WERI-Rb-1 (cell line): ENCODE measurements at regions not wholly inside any gene's neighbourhood (a gene's known extent, or its start where the extent isn't known, plus 50 kb on each side); places are given as distances from the start of the nearest gene placed in this dataset.

Source experiments
- DNase-seq: peaks from one replicate; pipeline ENCODE4 v3.0.0-alpha.2; 2020
- H3K27ac ChIP-seq: fragments of 250-450 bp; sonication (Bioruptor Pico); 2 replicates; pipeline ENCODE4 v1.5.1; 2020; ENCODE audit warnings: mild to moderate bottlenecking, moderate library complexity
- H3K27me3 ChIP-seq: fragments of 250-450 bp; sonication (Bioruptor Pico); 2 replicates; pipeline ENCODE4 v1.5.1; 2021; ENCODE audit warnings: mild to moderate bottlenecking, low read depth, moderate library complexity; ENCODE audit not compliant: insufficient read depth, severe bottlenecking
- H3K36me3 ChIP-seq: fragments of 250-450 bp; sonication (Bioruptor Pico); 2 replicates; pipeline ENCODE4 v1.5.1; 2020; ENCODE audit warnings: mild to moderate bottlenecking, moderate library complexity
- H3K4me3 ChIP-seq: 2 replicates; pipeline ENCODE4 v1.5.1; 2011; ENCODE audit warnings: low read depth, mild to moderate bottlenecking, control low read depth, low read length
- H3K9me3 ChIP-seq: fragments of 250-450 bp; sonication (Bioruptor Pico); 2 replicates; pipeline ENCODE4 v1.5.1; 2021; ENCODE audit warnings: mild to moderate bottlenecking, moderate library complexity; ENCODE audit not compliant: severe bottlenecking
- TF ChIP-seq, protein P1 (sequence below): IDR thresholded peaks from 2 replicates; pipeline ENCODE4 v1.5.1; 2011; ENCODE audit warnings: low read depth, mild to moderate bottlenecking, control low read depth, inconsistent platforms, low read length

DNA sequence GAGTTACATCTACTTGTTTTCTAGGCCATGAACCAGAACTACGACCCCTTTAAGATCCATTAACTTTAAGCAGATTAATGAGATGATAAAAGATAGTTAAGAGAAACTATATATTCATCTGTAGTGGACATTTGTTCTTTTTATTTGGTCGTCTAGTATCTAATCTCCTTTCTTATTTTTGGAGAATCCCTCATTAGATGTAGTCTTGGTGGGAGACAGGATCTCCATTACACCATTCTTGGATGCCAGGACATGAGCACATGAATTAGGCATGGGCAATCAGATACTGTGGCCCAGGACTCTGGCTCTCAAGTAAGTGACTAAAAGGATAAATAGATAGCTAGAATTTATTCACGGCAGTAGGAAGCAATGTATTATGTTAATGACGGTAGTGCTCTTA, 245.0 kb downstream of the ATP23 start:
- DNase-seq = no peak
- Histone ChIP-seq H3K36me3 (no peaks in the 10 kb centered on the region), H3K9me3 (peaks cover 7% of the 10 kb centered on the region), H3K4me3 (no peak overlapping the region), H3K27ac (no peak overlapping the region), H3K27me3 (no peaks in the 10 kb centered on the region)
- TF ChIP-seq, protein P1, sequence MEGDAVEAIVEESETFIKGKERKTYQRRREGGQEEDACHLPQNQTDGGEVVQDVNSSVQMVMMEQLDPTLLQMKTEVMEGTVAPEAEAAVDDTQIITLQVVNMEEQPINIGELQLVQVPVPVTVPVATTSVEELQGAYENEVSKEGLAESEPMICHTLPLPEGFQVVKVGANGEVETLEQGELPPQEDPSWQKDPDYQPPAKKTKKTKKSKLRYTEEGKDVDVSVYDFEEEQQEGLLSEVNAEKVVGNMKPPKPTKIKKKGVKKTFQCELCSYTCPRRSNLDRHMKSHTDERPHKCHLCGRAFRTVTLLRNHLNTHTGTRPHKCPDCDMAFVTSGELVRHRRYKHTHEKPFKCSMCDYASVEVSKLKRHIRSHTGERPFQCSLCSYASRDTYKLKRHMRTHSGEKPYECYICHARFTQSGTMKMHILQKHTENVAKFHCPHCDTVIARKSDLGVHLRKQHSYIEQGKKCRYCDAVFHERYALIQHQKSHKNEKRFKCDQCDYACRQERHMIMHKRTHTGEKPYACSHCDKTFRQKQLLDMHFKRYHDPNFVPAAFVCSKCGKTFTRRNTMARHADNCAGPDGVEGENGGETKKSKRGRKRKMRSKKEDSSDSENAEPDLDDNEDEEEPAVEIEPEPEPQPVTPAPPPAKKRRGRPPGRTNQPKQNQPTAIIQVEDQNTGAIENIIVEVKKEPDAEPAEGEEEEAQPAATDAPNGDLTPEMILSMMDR = no peak

DNA sequence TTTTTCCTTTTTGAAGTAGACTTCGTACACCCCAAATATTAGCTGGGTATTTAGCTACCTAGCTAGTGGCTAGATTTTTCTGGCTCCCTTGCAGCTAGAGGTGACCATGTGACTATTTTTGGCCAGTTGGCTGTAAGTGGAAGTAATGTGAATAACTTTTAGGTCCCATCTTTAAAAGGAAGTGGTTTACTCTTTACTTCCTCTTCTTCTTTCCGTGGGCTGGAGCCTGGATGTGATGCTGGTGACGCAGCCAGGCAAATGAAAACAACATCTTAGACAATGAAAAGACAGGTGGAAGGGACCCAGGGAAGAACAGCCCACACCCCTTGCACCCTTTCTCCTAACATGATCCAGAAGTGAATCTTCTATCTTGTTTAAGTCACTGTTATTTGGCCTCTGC, 245.5 kb downstream of the ATP23 start:
- H3K27ac ChIP-seq = no peak overlapping the region
- H3K36me3 ChIP-seq = no peaks in the 10 kb centered on the region
- H3K4me3 ChIP-seq = no peak overlapping the region
- H3K9me3 ChIP-seq = peaks cover 7% of the 10 kb centered on the region
- DNase-seq = no peak
- TF ChIP-seq, protein P1 = no peak
- H3K27me3 ChIP-seq = no peaks in the 10 kb centered on the region

DNA sequence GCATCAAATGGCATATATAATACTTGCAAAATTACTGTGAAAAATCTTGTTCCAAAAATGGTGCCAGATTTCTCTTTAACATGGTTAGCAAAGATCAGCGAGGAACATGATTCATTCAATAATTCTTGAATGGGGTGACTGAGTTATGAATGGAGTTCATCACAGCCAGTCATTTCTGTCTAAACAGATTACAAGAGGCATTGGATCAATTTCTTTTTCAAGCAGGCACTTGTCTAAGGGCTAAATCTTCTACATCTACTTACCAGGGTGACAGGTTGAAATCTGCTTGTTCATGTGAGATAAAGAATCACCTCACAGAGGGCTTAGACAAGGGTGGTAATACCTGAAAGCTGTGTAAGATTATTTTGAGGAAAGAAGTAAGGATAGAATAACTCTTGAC, 247.7 kb downstream of the ATP23 start:
- H3K27me3 ChIP-seq = no peaks in the 10 kb centered on the region
- TF ChIP-seq, protein P1 = no peak

DNA sequence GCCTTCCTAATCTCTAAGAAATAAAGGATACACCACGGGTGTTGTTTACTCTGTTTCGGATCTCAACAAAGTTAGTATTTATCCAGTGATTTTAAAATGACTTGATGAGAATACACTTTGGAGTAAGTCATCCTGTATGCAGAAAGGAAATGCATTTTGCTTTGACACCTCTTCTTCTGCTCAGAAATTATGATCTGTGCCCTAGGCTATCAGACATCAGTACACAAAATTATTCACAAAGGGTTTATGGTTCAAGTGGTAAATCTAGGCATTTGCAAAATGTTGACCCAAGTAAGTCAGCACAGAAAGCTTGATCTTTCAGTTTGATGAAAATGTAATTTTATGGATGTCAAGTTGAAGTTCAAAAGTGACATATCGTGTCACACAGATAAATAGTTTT, 248.5 kb downstream of the ATP23 start:
- no peaks in the 10 kb centered on the region for H3K36me3 ChIP-seq
- H3K4me3 ChIP-seq = no peak overlapping the region
- H3K27me3 ChIP-seq = no peaks in the 10 kb centered on the region
- H3K27ac ChIP-seq = no peak overlapping the region
- TF ChIP-seq, protein P1 = no peak
- H3K9me3 ChIP-seq = peaks cover 11% of the 10 kb centered on the region
- no peak for DNase-seq

More for the DNA sequence above, 247.7 kb downstream of the ATP23 start:
- H3K36me3 ChIP-seq = no peaks in the 10 kb centered on the region
- DNase-seq = no peak
- no peak overlapping the region for H3K4me3 ChIP-seq
- peaks cover 7% of the 10 kb centered on the region for H3K9me3 ChIP-seq
- no peak overlapping the region for H3K27ac ChIP-seq

DNA sequence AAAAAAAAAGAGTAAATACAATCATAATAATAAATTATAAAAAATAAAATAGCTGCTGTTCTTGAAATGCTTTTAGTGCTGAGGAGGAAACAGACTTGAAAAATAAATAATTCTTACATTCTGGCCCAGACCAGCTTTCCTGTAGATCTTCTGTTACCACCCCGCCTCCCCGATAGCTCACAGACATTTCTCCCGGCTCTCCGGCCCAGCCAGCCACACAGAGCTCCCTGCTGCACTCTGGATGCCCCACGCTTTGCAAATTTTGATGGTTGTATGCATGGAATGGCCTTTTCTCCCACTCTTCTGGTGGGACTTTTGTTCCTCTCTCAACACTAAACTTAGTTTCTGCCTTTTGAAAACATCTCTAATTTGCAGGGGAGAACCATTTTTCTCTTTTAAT, 249.3 kb downstream of the ATP23 start:
- Histone ChIP-seq H3K36me3 (no peaks in the 10 kb centered on the region), H3K9me3 (peaks cover 11% of the 10 kb centered on the region), H3K27ac (no peak overlapping the region), H3K27me3 (no peaks in the 10 kb centered on the region), H3K4me3 (no peak overlapping the region)
- TF ChIP-seq, protein P1 = no peak
- no peak for DNase-seq

DNA sequence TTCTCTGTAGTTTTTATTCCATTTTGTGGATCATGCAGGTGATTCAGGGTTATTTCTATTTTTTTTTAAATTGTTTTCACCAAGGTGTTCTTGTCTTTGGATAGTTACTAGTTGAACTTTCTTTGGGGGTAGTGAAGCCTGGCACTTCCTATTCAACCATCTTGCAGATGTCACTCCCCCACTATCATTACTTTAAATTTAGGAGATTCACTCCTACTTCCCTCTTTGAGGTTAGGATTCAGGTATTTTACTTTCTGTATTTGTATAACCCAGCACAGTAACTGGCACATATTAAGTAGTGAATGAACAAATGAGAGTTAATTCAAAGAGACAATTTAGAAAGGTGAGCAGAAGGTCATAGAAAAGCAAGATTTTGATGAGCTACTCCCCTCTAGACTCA, 255.6 kb downstream of the ATP23 start:
- no peak for DNase-seq
- no peaks in the 10 kb centered on the region for H3K27me3 ChIP-seq
- no peak overlapping the region for H3K27ac ChIP-seq

More for the DNA sequence above, 255.6 kb downstream of the ATP23 start:
- Histone ChIP-seq H3K9me3 (peaks cover 3% of the 10 kb centered on the region), H3K36me3 (no peaks in the 10 kb centered on the region), H3K4me3 (no peak overlapping the region)
- TF ChIP-seq, protein P1 = no peak
